IMR-90 (cell line): ENCODE measurements at regions not wholly inside any gene's neighbourhood (a gene's known extent, or its start where the extent isn't known, plus 50 kb on each side); places are given as distances from the start of the nearest gene placed in this dataset.

Experiments used
- ATAC-seq: fragments of 200-7000 bp; cut with Tn5 transposase; 2 replicates; pipeline ENCODE4 v1.9.1; 2020; ENCODE audit warnings: low read depth, mild to moderate bottlenecking, moderate library complexity
- BruUV-seq: library from RNA; stranded (reverse); fragments of 400-500 nt; replicated peaks from 2 replicates; lab custom pipeline; 2021; lab: Mats Ljungman, UMichigan
- CTCF ChIA-PET: fragments of 300-600 bp; formaldehyde crosslinking; extraction: SDS; loops from one replicate; lab custom pipeline; 2021; ENCODE audit warnings: antibody characterized with exemption; lab: Yijun Ruan, JAX
- POLR2A ChIA-PET: fragments of 300-600 bp; sonication (Branson Sonifier 250); formaldehyde crosslinking; loops from one replicate; lab custom pipeline; 2022; ENCODE audit warnings: antibody characterized with exemption; ENCODE audit not compliant: unreplicated experiment; lab: Charles Lee
- DNase-seq: peaks from one replicate; pipeline ENCODE4 v3.0.0; 2013
- H2AFZ ChIP-seq: replicated peaks from 2 replicates; pipeline ENCODE3; 2013; ENCODE audit warnings: low read length, mild to moderate bottlenecking; ENCODE audit not compliant: poor library complexity
- H2AK5ac ChIP-seq: 2 replicates; pipeline ENCODE4 v1.6.1; 2013; ENCODE audit warnings: low read depth, low read length, inconsistent platforms
- H2AK9ac ChIP-seq: replicated peaks from 2 replicates; pipeline ENCODE3; 2013; ENCODE audit warnings: mild to moderate bottlenecking, low read depth, low read length, moderate library complexity; ENCODE audit not compliant: poor library complexity
- H2BK120ac ChIP-seq: 2 replicates; pipeline ENCODE4 v1.6.1; 2013; ENCODE audit warnings: low read depth, low read length, inconsistent platforms
- H2BK15ac ChIP-seq: 3 replicates; pipeline ENCODE4 v1.6.1; 2013; ENCODE audit warnings: low read depth, low read length, inconsistent platforms
- H2BK20ac ChIP-seq: 2 replicates; pipeline ENCODE4 v1.6.1; 2013; ENCODE audit warnings: low read depth, mild to moderate bottlenecking, inconsistent platforms, low read length, moderate library complexity
- H2BK5ac ChIP-seq: 2 replicates; pipeline ENCODE4 v1.6.1; 2013; ENCODE audit warnings: mild to moderate bottlenecking, low read depth, low read length, inconsistent platforms; ENCODE audit not compliant: poor library complexity, severe bottlenecking
- H3K14ac ChIP-seq: replicated peaks from 2 replicates; pipeline ENCODE4 v1.6.1; 2013; ENCODE audit warnings: low read depth, low read length, inconsistent platforms
- H3K18ac ChIP-seq: 2 replicates; pipeline ENCODE4 v1.6.1; 2013; ENCODE audit warnings: low read depth, low read length, control low read depth
- H3K23ac ChIP-seq: 2 replicates; pipeline ENCODE4 v1.6.1; 2013; ENCODE audit warnings: low read depth, low read length, inconsistent platforms
- H3K27ac ChIP-seq: 2 replicates; pipeline ENCODE4 v1.5.1; 2013; ENCODE audit warnings: mild to moderate bottlenecking, control low read depth, low read length; ENCODE audit not compliant: insufficient read depth
- H3K27me3 ChIP-seq: 2 replicates; pipeline ENCODE4 v1.6.1; 2013; ENCODE audit warnings: low read length; ENCODE audit not compliant: control insufficient read depth, insufficient read depth
- H3K36me3 ChIP-seq: 2 replicates; pipeline ENCODE4 v1.6.1; 2013; ENCODE audit warnings: low read length, mixed read lengths; ENCODE audit not compliant: control insufficient read depth, insufficient read depth
- H3K4ac ChIP-seq: 2 replicates; pipeline ENCODE4 v1.6.1; 2013; ENCODE audit warnings: low read depth, low read length, inconsistent platforms
- H3K4me1 ChIP-seq: 2 replicates; pipeline ENCODE4 v1.6.1; 2013; ENCODE audit warnings: low read length, mixed read lengths; ENCODE audit not compliant: control insufficient read depth, insufficient read depth
- H3K4me2 ChIP-seq: 2 replicates; pipeline ENCODE4 v1.6.1; 2013; ENCODE audit warnings: low read depth, mild to moderate bottlenecking, control low read depth, low read length, moderate library complexity
- H3K4me3 ChIP-seq: 2 replicates; pipeline ENCODE4 v1.5.1; 2013; ENCODE audit warnings: low read depth, mild to moderate bottlenecking, control low read depth, low read length, moderate library complexity; ENCODE audit not compliant: insufficient read depth
- H3K56ac ChIP-seq: 2 replicates; pipeline ENCODE4 v1.6.1; 2013; ENCODE audit warnings: low read length, inconsistent platforms; ENCODE audit not compliant: insufficient read depth; ENCODE audit errors: extremely low read depth
- H3K79me1 ChIP-seq, 2 experiments: 2 replicates each; pipeline ENCODE4 v1.6.1; 2013; ENCODE audit warnings: low read length in 2 of 2, inconsistent platforms in 1 of 2, low read depth in 1 of 2
- H3K9ac ChIP-seq: 2 replicates; pipeline ENCODE4 v1.6.1; 2013; ENCODE audit warnings: low read depth, low read length, control low read depth
- H3K9me1 ChIP-seq: 2 replicates; pipeline ENCODE4 v1.6.1; 2013; ENCODE audit warnings: low read length, inconsistent platforms; ENCODE audit not compliant: insufficient read depth
- H3K9me3 ChIP-seq: 2 replicates; pipeline ENCODE4 v1.6.1; 2013; ENCODE audit warnings: low read length; ENCODE audit not compliant: control insufficient read depth, insufficient read depth
- H4K20me1 ChIP-seq: 2 replicates; pipeline ENCODE4 v1.6.1; 2013; ENCODE audit warnings: low read length, inconsistent platforms; ENCODE audit not compliant: insufficient read depth
- H4K5ac ChIP-seq: 2 replicates; pipeline ENCODE4 v1.6.1; 2013; ENCODE audit warnings: mild to moderate bottlenecking, low read depth, low read length, control low read depth
- H4K8ac ChIP-seq, 2 experiments: 2 replicates each; pipeline ENCODE4 v1.6.1; 2013; ENCODE audit warnings: low read depth in 2 of 2, low read length in 2 of 2, control low read depth in 1 of 2, inconsistent platforms in 1 of 2
- H4K91ac ChIP-seq: 2 replicates; pipeline ENCODE4 v1.6.1; 2013; ENCODE audit warnings: low read depth, low read length, inconsistent platforms; ENCODE audit not compliant: insufficient read depth
- BHLHE40 ChIP-seq: fragments of 150-350 bp; IDR thresholded peaks from 2 replicates; pipeline ENCODE4 v1.6.1; 2016; ENCODE audit warnings: mild to moderate bottlenecking, low read depth, low read length
- CEBPB ChIP-seq: IDR thresholded peaks from 2 replicates; pipeline ENCODE4 v1.6.1; 2012; ENCODE audit warnings: low read depth, low read length, improper control_type of control experiment
- CHD1 ChIP-seq: IDR thresholded peaks from 2 replicates; pipeline ENCODE4 v1.6.1; 2012; ENCODE audit warnings: low read depth, low read length, improper control_type of control experiment
- CTCF ChIP-seq: conservative IDR thresholded peaks from 2 replicates; pipeline ENCODE4 v1.5.1; 2012; ENCODE audit warnings: mild to moderate bottlenecking, low read depth, low read length, improper control_type of control experiment
- FOS ChIP-seq: fragments of 150-350 bp; IDR thresholded peaks from 2 replicates; pipeline ENCODE4 v1.6.1; 2016; ENCODE audit warnings: low read depth, low read length
- MAFK ChIP-seq: IDR thresholded peaks from 2 replicates; pipeline ENCODE4 v1.6.1; 2012; ENCODE audit warnings: low read depth, low read length, improper control_type of control experiment
- MAZ ChIP-seq: IDR thresholded peaks from 2 replicates; pipeline ENCODE4 v1.6.1; 2012; ENCODE audit warnings: low read depth, mild to moderate bottlenecking, low read length, improper control_type of control experiment, moderate library complexity, borderline replicate concordance
- MXI1 ChIP-seq: IDR thresholded peaks from 2 replicates; pipeline ENCODE4 v1.6.1; 2012; ENCODE audit warnings: low read depth, mild to moderate bottlenecking, low read length, moderate library complexity, borderline replicate concordance
- NFE2L2 ChIP-seq: fragments of 150-350 bp; IDR thresholded peaks from 2 replicates; pipeline ENCODE4 v1.6.1; 2016; ENCODE audit warnings: low read depth, mild to moderate bottlenecking, low read length
- POLR2A ChIP-seq: IDR thresholded peaks from 2 replicates; pipeline ENCODE4 v1.6.1; 2012; ENCODE audit warnings: mild to moderate bottlenecking, low read depth, low read length
- RAD21 ChIP-seq: IDR thresholded peaks from 2 replicates; pipeline ENCODE4 v1.6.1; 2012; ENCODE audit warnings: low read length, improper control_type of control experiment
- RCOR1 ChIP-seq: IDR thresholded peaks from 2 replicates; pipeline ENCODE4 v1.6.1; 2012; ENCODE audit warnings: mild to moderate bottlenecking, low read length, improper control_type of control experiment; ENCODE audit not compliant: insufficient replicate concordance
- RFX5 ChIP-seq: IDR thresholded peaks from 2 replicates; pipeline ENCODE4 v1.8.0; 2012; ENCODE audit warnings: low read depth, mild to moderate bottlenecking, low read length, moderate library complexity
- SMC3 ChIP-seq: fragments of 150-350 bp; IDR thresholded peaks from 2 replicates; pipeline ENCODE4 v1.6.1; 2016; ENCODE audit warnings: low read depth, mild to moderate bottlenecking, antibody characterized with exemption, low read length, moderate library complexity
- USF2 ChIP-seq: fragments of 150-350 bp; IDR thresholded peaks from 2 replicates; pipeline ENCODE4 v1.6.1; 2017; ENCODE audit warnings: mild to moderate bottlenecking, antibody characterized with exemption, low read length, low read depth
- WGBS, 2 experiments: methylation state at CpG; one replicate each; pipeline versions ENCODE4 v1.1.5 to v1.1.7; 2013; ENCODE audit warnings: missing lambda C conversion rate in 2 of 2; ENCODE audit not compliant: insufficient read length in 1 of 2; ENCODE audit errors: extremely low coverage in 2 of 2; 5-methylcytosine and 5-hydroxymethylcytosine counted together
- dilution Hi-C: fragments of 300-500 bp; cut with HindIII; formaldehyde crosslinking; loops from one replicate; pipeline ENCODE4 v1.14.3; 2018; ENCODE audit warnings: low sequenced_read_pairs; ENCODE audit not compliant: unreplicated experiment
- in situ Hi-C: fragments of 300-500 bp; cut with MboI; formaldehyde crosslinking; loops from 3 replicates; pipeline ENCODE4 v1.14.3; 2019; ENCODE audit warnings: low sequenced_read_pairs, inconsistent platforms, mixed read lengths
- intact Hi-C: fragments of 100-400 bp; cut with micrococcal nuclease; formaldehyde crosslinking; loops from 2 replicates; pipeline ENCODE4 v1.10.0; 2022
- TF ChIP-seq, protein P1 (sequence below): fragments of 150-350 bp; IDR thresholded peaks from 2 replicates; pipeline ENCODE4 v1.6.1; 2016; ENCODE audit warnings: low read depth, mild to moderate bottlenecking, low read length, moderate library complexity, borderline replicate concordance

GRCh38 chr7:17405786-17406185 lies 107.3 kb downstream of the AHR start:
- DNase-seq (peak; percentile 96), ATAC-seq (peak; percentile 69)
- Histone ChIP-seq H2AK9ac (no peak overlapping the region), H3K27ac (no peak overlapping the region), H3K14ac (no peak overlapping the region), H3K23ac (no peak overlapping the region), H3K27me3 (no peaks in the 10 kb centered on the region), H3K4me2 (peak overlapping the region; percentile 77), H3K4ac (no peak overlapping the region), H3K79me1 (no peaks in the 10 kb centered on the region), H2AK5ac (no peak overlapping the region), H2BK20ac (peak overlapping the region; percentile 86; the same call in 1 of the 2 replicates), H2BK15ac (peak overlapping the region; percentile 43; the same call in 1 of the 3 replicates), H3K9me1 (0 out of 2 replicates have a peak, but pooled peaks cover 2% of the 10 kb centered on the region), H3K56ac (no peak overlapping the region), H2BK120ac (peak overlapping the region; percentile 57; the same call in 1 of the 2 replicates), H2AFZ (no peak overlapping the region), H4K5ac (peak overlapping the region; percentile 64; the same call in 1 of the 2 replicates), H3K9me3 (no peaks in the 10 kb centered on the region), H4K8ac (peak overlapping the region; percentile 45 to 47; a peak in 2 of 4 replicates), H3K36me3 (no peaks in the 10 kb centered on the region), H3K18ac (peak overlapping the region; percentile 86; the same call in 1 of the 2 replicates), H3K4me3 (no peak overlapping the region), H4K91ac (no peak overlapping the region), H4K20me1 (no peaks in the 10 kb centered on the region), H3K4me1 (peaks cover 13% of the 10 kb centered on the region), H3K9ac (no peak overlapping the region), H2BK5ac (peak overlapping the region; percentile 83)
- dilution Hi-C loops = no loop called here
- no TSS peak for BruUV-seq
- in situ Hi-C loops = no loop called here
- TF ChIP-seq RAD21 (no peak), NFE2L2 (no peak), FOS (peak; percentile 89), BHLHE40 (peak; percentile 98), USF2 (peak; percentile 38; the same call in 1 of the 2 replicates), CTCF (no peak), MAFK (no peak), CEBPB (peak; percentile 87), RFX5 (no peak), CHD1 (no peak), MXI1 (no peak), MAZ (no peak), SMC3 (no peak), POLR2A (no peak), RCOR1 (no peak)
- TF ChIP-seq, protein P1, sequence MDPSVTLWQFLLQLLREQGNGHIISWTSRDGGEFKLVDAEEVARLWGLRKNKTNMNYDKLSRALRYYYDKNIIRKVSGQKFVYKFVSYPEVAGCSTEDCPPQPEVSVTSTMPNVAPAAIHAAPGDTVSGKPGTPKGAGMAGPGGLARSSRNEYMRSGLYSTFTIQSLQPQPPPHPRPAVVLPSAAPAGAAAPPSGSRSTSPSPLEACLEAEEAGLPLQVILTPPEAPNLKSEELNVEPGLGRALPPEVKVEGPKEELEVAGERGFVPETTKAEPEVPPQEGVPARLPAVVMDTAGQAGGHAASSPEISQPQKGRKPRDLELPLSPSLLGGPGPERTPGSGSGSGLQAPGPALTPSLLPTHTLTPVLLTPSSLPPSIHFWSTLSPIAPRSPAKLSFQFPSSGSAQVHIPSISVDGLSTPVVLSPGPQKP = no peak
- WGBS, 2 experiments = 56% methylated on average over 4 of the region's 8 CpGs; no CpG with 5 or more reads in 1 of the 2 experiments
- intact Hi-C loops = loop anchor here (1.0 to 5.0 kb wide), 3 partner anchors 33 to 418 kb away; no protein-coding TSS in a partner anchor
- ChIA-PET CTCF (no interaction called here), POLR2A (no interaction called here)
